Upper lobe of right lung (tissue), 1 donor: ENCODE measurements at regions not wholly inside any gene's neighbourhood (a gene's known extent, or its start where the extent isn't known, plus 50 kb on each side); places are given as distances from the start of the nearest gene placed in this dataset.

ENCODE experiments used
- ATAC-seq: fragments of 200-7000 bp; cut with Tn5 transposase; one replicate; pipeline ENCODE4 v1.9.1; 2020; ENCODE audit warnings: mild to moderate bottlenecking, moderate library complexity
- DNase-seq: peaks from one replicate; pipeline ENCODE4 v3.0.0-alpha.2; 2020
- H3K27ac ChIP-seq: fragments of 200-600 bp; one replicate; pipeline ENCODE4 v1.8.0; 2022
- H3K27me3 ChIP-seq: fragments of 200-600 bp; one replicate; pipeline ENCODE4 v1.8.0; 2022; ENCODE audit warnings: mild to moderate bottlenecking
- H3K36me3 ChIP-seq: fragments of 200-600 bp; one replicate; pipeline ENCODE4 v1.8.0; 2022
- H3K4me1 ChIP-seq: fragments of 200-600 bp; one replicate; pipeline ENCODE4 v1.8.0; 2022
- H3K4me3 ChIP-seq: fragments of 200-600 bp; one replicate; pipeline ENCODE4 v1.8.0; 2022; ENCODE audit warnings: mild to moderate bottlenecking
- H3K9me3 ChIP-seq: fragments of 200-600 bp; one replicate; pipeline ENCODE4 v1.8.0; 2022
- intact Hi-C: fragments of 100-400 bp; cut with DNase I; formaldehyde crosslinking; loops from one replicate; pipeline ENCODE4 v1.11.0; 2022
- TF ChIP-seq, protein P1 (sequence below): fragments of 200-600 bp; IDR thresholded peaks from one replicate; pipeline ENCODE4 v1.8.0; 2022; ENCODE audit warnings: antibody characterized with exemption
- donor health status: DM: no; HTN: yes; CAD: no; lungs with severe emphysema.

GRCh38 chr2:59586176-59586575 is 967.3 kb downstream of the BCL11A start:
- intact Hi-C loops, result no loop called here
- no peak overlapping the region for H3K4me3 ChIP-seq
- TF ChIP-seq, protein P1, sequence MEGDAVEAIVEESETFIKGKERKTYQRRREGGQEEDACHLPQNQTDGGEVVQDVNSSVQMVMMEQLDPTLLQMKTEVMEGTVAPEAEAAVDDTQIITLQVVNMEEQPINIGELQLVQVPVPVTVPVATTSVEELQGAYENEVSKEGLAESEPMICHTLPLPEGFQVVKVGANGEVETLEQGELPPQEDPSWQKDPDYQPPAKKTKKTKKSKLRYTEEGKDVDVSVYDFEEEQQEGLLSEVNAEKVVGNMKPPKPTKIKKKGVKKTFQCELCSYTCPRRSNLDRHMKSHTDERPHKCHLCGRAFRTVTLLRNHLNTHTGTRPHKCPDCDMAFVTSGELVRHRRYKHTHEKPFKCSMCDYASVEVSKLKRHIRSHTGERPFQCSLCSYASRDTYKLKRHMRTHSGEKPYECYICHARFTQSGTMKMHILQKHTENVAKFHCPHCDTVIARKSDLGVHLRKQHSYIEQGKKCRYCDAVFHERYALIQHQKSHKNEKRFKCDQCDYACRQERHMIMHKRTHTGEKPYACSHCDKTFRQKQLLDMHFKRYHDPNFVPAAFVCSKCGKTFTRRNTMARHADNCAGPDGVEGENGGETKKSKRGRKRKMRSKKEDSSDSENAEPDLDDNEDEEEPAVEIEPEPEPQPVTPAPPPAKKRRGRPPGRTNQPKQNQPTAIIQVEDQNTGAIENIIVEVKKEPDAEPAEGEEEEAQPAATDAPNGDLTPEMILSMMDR, result no peak
- ATAC-seq, result no peak
- H3K4me1 ChIP-seq, result no peaks in the 10 kb centered on the region
- H3K36me3 ChIP-seq, result no peaks in the 10 kb centered on the region
- no peak for DNase-seq
- no peaks in the 10 kb centered on the region for H3K27me3 ChIP-seq
- no peak overlapping the region for H3K27ac ChIP-seq
- no peaks in the 10 kb centered on the region for H3K9me3 ChIP-seq

- TF ChIP-seq, protein P1, result no peak
- no peak for DNase-seq
- intact Hi-C loops, result no loop called here
These were observed 967.8 kb downstream of the BCL11A start for GRCh38 chr2:59585655-59586054.

GRCh38 chr2:59584958-59585357 is 968.5 kb downstream of the BCL11A start:
- Histone ChIP-seq H3K9me3 (no peaks in the 10 kb centered on the region), H3K4me3 (no peak overlapping the region), H3K36me3 (no peaks in the 10 kb centered on the region), H3K27me3 (no peaks in the 10 kb centered on the region), H3K27ac (no peak overlapping the region), H3K4me1 (no peaks in the 10 kb centered on the region)
- ATAC-seq (no peak), DNase-seq (no peak)
- TF ChIP-seq, protein P1, result peak; percentile 25
- intact Hi-C loops, result no loop called here

More at GRCh38 chr2:59585655-59586054, 967.8 kb downstream of the BCL11A start:
- Histone ChIP-seq H3K27me3 (no peaks in the 10 kb centered on the region), H3K36me3 (no peaks in the 10 kb centered on the region), H3K4me3 (no peak overlapping the region), H3K4me1 (no peaks in the 10 kb centered on the region), H3K27ac (no peak overlapping the region), H3K9me3 (no peaks in the 10 kb centered on the region)
- ATAC-seq, result no peak

DNA sequence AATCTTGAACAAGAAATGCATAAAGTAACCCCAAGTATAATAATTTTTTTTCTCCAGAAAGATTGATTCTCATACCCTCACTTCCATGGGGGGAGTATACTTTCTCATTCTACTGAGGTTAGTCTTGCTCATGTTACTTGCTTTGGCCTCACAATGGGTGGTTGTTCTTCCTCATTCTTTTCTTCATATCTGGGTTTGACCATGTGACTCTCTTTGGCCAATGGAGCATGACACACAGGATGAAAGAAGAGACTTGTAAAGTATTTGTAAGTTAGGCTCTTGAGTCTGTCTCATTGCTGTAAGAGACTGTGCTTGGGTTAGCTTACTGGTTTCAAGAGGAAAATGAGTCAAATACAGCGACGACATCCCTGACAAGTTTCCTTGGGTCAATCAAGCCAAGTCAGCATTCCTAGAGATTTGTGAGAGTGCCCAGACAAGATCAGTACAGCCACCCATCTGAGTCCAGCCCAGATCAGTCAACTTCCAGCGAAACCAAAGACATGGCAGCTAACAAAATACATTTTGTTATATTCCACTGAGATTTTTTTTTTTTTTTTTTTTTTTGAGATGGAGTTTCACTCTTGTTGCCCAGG is 970.2 kb downstream of the BCL11A start:
- no peaks in the 10 kb centered on the region for H3K9me3 ChIP-seq
- TF ChIP-seq, protein P1, result no peak
- H3K27ac ChIP-seq, result no peak overlapping the region
- no peaks in the 10 kb centered on the region for H3K4me1 ChIP-seq
- no peaks in the 10 kb centered on the region for H3K27me3 ChIP-seq
- ATAC-seq, result no peak
- intact Hi-C loops, result no loop called here
- DNase-seq, result no peak
- no peak overlapping the region for H3K4me3 ChIP-seq
- H3K36me3 ChIP-seq, result no peaks in the 10 kb centered on the region

DNA sequence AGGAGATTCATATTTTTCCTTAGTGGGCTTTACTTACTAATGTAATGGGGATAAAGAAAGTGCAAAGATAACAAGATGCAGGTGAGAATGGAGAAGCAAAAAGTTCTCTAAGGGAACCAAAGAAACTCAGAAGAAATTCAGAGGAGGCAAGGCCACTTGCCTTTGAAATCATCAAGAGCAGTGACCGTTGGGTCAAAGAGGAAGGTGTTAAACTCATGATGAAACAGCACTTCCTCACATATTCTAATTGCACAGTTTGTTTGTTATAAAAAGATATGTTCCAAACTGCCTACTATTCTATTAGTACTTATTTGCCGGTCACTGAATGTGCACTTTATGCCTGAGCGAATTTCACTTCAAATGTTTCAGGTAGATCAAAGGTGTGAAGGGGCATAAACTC is 975.1 kb downstream of the BCL11A start:
- no peak for DNase-seq
- intact Hi-C loops, result no loop called here
- no peaks in the 10 kb centered on the region for H3K9me3 ChIP-seq
- no peak for ATAC-seq
- no peaks in the 10 kb centered on the region for H3K36me3 ChIP-seq
- H3K4me3 ChIP-seq, result no peak overlapping the region
- TF ChIP-seq, protein P1, result no peak
- H3K27ac ChIP-seq, result no peak overlapping the region
- no peaks in the 10 kb centered on the region for H3K27me3 ChIP-seq
- H3K4me1 ChIP-seq, result no peaks in the 10 kb centered on the region

- intact Hi-C loops, result no loop called here
- Histone ChIP-seq H3K27ac (no peak overlapping the region), H3K4me1 (no peaks in the 10 kb centered on the region), H3K36me3 (no peaks in the 10 kb centered on the region), H3K27me3 (no peaks in the 10 kb centered on the region), H3K4me3 (no peak overlapping the region), H3K9me3 (no peaks in the 10 kb centered on the region)
- ATAC-seq, result no peak
- DNase-seq, result no peak
- TF ChIP-seq, protein P1, result no peak
These were observed 978.3 kb downstream of the BCL11A start for GRCh38 chr2:59575191-59575590.
